Hematopoietic multipotent progenitor cell (in vitro differentiated cells): ENCODE measurements at regions not wholly inside any gene's neighbourhood (a gene's known extent, or its start where the extent isn't known, plus 50 kb on each side); places are given as distances from the start of the nearest gene placed in this dataset.
"Not testable (repeated sequence)": the region's sequence is repeated elsewhere in the genome, so short reads cannot be mapped to it uniquely, and the experiment has no call there.

Source experiments
- DNase-seq, 3 donors: peaks; one replicate each; pipeline ENCODE4 v3.0.0-alpha.2; 2011 to 2015; ENCODE audit warnings: low read depth in 2 of 3, low spot score in 2 of 3

- DNase-seq, result no peak
These were observed 473.8 kb upstream of the ZNF608 start for GRCh38 chr5:125220284-125220683.

GRCh38 chr5:125222597-125223240 is 476.3 kb upstream of the ZNF608 start:
- no peak for DNase-seq

GRCh38 chr5:125225424-125225823 is 479.0 kb upstream of the ZNF608 start:
- no peak for DNase-seq

GRCh38 chr5:125226825-125227224 is 480.4 kb upstream of the ZNF608 start:
- no peak for DNase-seq

- peak in 1 of 3 donors; percentile 17 for DNase-seq
These were observed 481.1 kb upstream of the ZNF608 start for GRCh38 chr5:125227333-125228095.

- DNase-seq, result no peak
These were observed 482.1 kb upstream of the ZNF608 start for GRCh38 chr5:125228363-125229070.

GRCh38 chr5:125229556-125229955 is 483.1 kb upstream of the ZNF608 start:
- no peak for DNase-seq

GRCh38 chr5:125232779-125233230 is 486.4 kb upstream of the ZNF608 start:
- no peak for DNase-seq

- no peak for DNase-seq
These were observed 487.5 kb upstream of the ZNF608 start for GRCh38 chr5:125233944-125234343.

GRCh38 chr5:125236007-125236406 is 489.6 kb upstream of the ZNF608 start:
- no peak for DNase-seq

DNA sequence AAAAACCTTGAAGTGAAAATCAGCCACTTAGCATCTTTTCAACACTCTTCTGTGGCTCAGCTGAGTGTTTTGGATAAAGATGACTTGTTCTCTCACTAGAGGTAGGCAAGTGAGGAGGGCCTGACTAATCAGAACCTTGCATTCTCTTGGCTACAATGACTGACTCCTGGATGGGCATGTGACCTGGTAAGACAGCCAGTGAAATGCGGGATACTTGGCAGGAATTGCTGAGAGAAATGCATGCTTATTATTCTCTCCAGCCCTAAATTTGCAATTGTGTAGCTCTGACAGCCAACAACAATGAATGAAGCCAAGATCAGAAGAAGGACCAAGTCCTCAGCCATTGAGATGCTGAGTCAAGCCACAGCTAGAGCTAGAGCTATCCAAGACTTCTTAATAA is 490.5 kb upstream of the ZNF608 start:
- no peak for DNase-seq

- no peak for DNase-seq
These were observed 498.1 kb upstream of the ZNF608 start for GRCh38 chr5:125244531-125244930.

- no peak for DNase-seq
These were observed 498.8 kb upstream of the ZNF608 start for GRCh38 chr5:125245216-125245615.

DNA sequence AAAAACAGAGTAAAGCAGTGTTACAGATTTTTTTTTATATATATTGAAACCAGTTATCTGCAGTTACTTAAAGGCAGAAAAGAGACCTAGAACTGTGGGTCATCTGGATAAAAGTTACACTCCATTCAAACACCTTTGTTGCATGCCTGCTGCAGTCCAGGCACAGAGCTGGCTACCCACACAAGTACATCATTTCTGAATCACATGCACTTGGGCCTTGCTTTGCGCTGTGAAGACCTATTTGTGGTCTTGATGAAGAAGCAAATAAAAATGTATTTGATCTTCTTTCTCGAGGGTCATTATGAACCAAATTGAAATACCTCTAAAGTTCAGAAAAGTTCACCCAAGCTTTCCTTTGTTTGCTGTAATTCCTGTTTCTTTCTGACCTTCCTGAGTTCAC is 503.0 kb upstream of the ZNF608 start:
- DNase-seq, result no peak

DNA sequence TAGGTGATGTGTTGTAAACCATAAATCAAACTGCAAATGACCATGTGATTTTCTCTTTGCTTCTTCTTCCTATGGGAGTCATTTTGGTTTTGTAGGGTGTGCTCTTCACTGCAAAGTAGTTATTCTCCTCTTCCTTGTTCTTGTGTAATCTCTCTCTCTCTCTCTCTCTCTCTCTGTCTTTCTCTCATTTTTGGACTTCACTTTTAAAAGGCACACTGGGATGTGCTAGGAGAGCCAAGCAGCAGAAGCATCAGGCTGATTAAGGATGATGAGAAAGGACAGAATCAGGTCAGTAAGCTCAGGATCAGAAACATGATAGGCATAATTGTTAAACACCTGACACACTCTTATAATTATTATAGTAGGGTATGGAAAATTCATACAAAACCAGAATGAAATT is 505.3 kb upstream of the ZNF608 start:
- no peak for DNase-seq

DNA sequence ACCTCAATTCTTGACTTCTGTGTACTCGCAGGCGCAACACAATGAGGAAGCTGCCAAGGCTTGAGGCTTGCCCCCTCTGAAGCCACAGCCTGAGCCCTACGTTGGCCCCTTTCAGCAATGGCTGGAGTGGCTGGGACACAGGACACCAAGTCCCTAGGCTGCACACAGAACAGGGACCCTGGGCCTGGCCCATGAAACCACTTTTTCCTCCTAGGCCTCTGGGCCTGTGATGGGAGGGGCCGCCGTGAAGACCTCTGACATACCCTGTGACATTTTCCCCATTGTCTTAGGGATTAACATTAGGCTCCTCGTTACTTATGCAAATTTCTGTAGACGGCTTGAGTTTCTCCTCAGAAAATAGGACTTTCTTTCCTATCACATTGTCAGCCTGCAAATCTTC is 507.2 kb upstream of the ZNF608 start:
- DNase-seq, result not testable (repeated sequence)

DNA sequence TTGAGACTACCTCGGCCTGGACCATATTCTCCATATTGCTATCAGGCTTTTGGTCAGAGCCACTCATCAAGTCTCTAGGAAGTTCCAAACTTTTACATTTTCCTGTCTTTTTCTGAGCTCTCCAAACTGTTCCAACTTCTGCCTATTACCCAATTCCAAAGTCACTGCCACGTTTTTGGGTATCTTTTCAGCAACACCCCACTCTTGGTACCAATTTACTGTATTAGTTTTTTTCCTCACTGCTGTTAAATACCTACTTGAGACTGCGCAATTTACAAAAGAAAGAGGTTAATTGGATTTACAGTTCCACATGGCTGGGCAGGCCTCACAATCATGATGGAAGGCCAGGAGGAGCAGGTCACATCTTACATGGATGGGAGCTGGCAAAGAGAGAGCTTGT is 507.8 kb upstream of the ZNF608 start:
- no peak for DNase-seq

DNA sequence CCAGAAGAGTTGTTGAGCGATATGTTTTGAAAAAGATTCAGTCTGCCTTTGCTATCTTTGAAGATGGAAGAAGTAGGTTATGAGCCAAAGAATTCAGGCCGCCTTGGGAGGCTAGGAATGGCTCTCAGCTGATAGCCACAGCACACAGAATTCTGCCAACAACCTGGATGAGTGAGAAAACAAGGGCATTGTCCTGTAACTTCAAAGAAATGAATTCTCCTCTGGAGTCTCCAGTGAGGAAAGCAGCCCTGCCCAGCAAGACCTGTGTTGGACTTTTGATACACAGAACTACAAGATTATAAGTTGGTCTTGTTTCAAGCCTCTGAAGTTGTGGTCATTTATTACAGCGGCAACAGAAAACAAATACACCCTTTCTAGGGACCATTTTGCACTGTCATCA is 509.9 kb upstream of the ZNF608 start:
- no peak for DNase-seq

- DNase-seq, result no peak
These were observed 510.9 kb upstream of the ZNF608 start for GRCh38 chr5:125257057-125257972.

- no peak for DNase-seq
These were observed 511.6 kb upstream of the ZNF608 start for GRCh38 chr5:125257997-125258396.

- DNase-seq, result no peak
These were observed 512.2 kb upstream of the ZNF608 start for GRCh38 chr5:125258615-125259014.
